Endothelial cell of umbilical vein (primary cell): ENCODE measurements at regions not wholly inside any gene's neighbourhood (a gene's known extent, or its start where the extent isn't known, plus 50 kb on each side); places are given as distances from the start of the nearest gene placed in this dataset.

Experiments
- MYC ChIP-seq: IDR thresholded peaks from one replicate; pipeline ENCODE4 v1.6.1; 2011; ENCODE audit warnings: mild to moderate bottlenecking, low read depth, low read length
- POLR2A ChIP-seq: IDR thresholded peaks from 2 replicates; pipeline ENCODE4 v1.6.1; 2012; ENCODE audit warnings: low read depth, mild to moderate bottlenecking, control low read depth, low read length
- TF ChIP-seq, protein P1 (sequence below), 2 donors: IDR thresholded peaks; 1 replicate in 1 of 2; 2 replicates in 1 of 2; pipeline ENCODE4 v1.5.1; 2011; ENCODE audit warnings: low read length in 2 of 2, mild to moderate bottlenecking in 2 of 2, moderate library complexity in 2 of 2, control low read depth in 1 of 2, inconsistent platforms in 1 of 2, low read depth in 1 of 2; ENCODE audit not compliant: insufficient read depth in 1 of 2; ENCODE audit errors: extremely low read depth in 1 of 2

DNA sequence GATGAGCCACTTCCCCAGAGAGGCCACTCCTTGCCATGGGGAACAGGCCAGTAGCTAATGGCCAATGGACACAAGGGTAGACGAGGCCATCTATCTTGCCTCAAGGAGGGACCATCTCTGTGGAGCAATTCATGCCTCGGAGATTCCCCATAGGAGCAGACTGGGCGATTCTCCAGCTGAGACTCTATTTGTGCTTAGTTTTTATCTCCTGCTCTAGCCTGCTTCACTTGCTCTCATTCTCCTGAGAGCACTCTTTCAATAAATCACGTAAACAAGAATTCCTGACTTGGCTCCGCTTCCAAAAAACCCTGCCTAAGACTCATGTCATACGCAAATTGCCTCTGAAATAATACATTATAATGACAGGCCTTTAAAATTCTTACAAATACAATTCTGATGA is 396.4 kb upstream of the USP15 start:
- TF ChIP-seq, protein P1, sequence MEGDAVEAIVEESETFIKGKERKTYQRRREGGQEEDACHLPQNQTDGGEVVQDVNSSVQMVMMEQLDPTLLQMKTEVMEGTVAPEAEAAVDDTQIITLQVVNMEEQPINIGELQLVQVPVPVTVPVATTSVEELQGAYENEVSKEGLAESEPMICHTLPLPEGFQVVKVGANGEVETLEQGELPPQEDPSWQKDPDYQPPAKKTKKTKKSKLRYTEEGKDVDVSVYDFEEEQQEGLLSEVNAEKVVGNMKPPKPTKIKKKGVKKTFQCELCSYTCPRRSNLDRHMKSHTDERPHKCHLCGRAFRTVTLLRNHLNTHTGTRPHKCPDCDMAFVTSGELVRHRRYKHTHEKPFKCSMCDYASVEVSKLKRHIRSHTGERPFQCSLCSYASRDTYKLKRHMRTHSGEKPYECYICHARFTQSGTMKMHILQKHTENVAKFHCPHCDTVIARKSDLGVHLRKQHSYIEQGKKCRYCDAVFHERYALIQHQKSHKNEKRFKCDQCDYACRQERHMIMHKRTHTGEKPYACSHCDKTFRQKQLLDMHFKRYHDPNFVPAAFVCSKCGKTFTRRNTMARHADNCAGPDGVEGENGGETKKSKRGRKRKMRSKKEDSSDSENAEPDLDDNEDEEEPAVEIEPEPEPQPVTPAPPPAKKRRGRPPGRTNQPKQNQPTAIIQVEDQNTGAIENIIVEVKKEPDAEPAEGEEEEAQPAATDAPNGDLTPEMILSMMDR (IDR thresholded peaks at IDR 0.05; ENCODE audit: extremely low read depth in 1 of 2, insufficient read depth in 1 of 2, low read depth in 1 of 2, low read length in 2 of 2) = no peak
- TF ChIP-seq MYC = no peak
- TF ChIP-seq POLR2A = no peak
